ENCODE measurements at regions not wholly inside any gene's neighbourhood (a gene's known extent, or its start where the extent isn't known, plus 50 kb on each side); places are given as distances from the start of the nearest gene placed in this dataset.

DNA sequence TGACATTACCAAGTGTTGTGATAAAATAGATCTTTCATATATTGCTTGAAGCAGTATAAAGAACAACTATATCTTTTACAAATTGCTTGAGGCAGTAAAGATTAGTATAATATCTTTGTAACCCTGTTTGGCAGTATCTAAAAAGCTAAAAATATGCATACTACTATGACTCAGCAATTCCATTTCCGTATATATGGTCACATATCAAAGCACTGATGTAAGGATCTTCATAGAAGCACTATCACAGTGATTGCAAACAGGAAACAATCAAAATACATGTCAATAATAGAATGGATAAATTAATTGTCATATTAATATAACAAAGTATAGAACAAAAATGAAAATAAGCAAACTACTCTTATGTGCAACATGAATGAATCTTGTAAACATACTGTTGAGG lies 158.4 kb upstream of the IGF1 start:
- Histone ChIP-seq H3K9me2 (ENCODE audit: insufficient read depth, low read length) (no peaks in the 10 kb centered on the region), H3K4me1 (ENCODE audit: insufficient read depth, low read length, poor library complexity, severe bottlenecking) (no peaks in the 10 kb centered on the region), H3K36me3 (ENCODE audit: insufficient read depth, low read length) (no peaks in the 10 kb centered on the region), H4K20me1 (ENCODE audit: insufficient read depth, low read length) (no peaks in the 10 kb centered on the region), H3K79me2 (ENCODE audit: insufficient read depth, low read depth, low read length) (no peaks in the 10 kb centered on the region), H3K27ac (ENCODE audit: low read depth, low read length, poor library complexity, severe bottlenecking) (no peak overlapping the region), H3K4me2 (ENCODE audit: low read length) (no peak overlapping the region), H3K4me3 (ENCODE audit: low read depth, low read length, poor library complexity, severe bottlenecking) (no peak overlapping the region), H3K9me3 (ENCODE audit: low read length) (no peaks in the 10 kb centered on the region), H2AFZ (ENCODE audit: low read length) (no peak overlapping the region)
- DNase-seq (ENCODE audit: low spot score) = no peak
- POLR2A ChIA-PET = no interaction called here
- BruUV-seq (replicated peaks) = no TSS peak
- intact Hi-C loops (cut with micrococcal nuclease; ENCODE audit: unreplicated experiment) = no loop called here
- TF ChIP-seq, protein P1, sequence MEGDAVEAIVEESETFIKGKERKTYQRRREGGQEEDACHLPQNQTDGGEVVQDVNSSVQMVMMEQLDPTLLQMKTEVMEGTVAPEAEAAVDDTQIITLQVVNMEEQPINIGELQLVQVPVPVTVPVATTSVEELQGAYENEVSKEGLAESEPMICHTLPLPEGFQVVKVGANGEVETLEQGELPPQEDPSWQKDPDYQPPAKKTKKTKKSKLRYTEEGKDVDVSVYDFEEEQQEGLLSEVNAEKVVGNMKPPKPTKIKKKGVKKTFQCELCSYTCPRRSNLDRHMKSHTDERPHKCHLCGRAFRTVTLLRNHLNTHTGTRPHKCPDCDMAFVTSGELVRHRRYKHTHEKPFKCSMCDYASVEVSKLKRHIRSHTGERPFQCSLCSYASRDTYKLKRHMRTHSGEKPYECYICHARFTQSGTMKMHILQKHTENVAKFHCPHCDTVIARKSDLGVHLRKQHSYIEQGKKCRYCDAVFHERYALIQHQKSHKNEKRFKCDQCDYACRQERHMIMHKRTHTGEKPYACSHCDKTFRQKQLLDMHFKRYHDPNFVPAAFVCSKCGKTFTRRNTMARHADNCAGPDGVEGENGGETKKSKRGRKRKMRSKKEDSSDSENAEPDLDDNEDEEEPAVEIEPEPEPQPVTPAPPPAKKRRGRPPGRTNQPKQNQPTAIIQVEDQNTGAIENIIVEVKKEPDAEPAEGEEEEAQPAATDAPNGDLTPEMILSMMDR (conservative IDR thresholded peaks at IDR 0.05; ENCODE audit: low read length) = no peak
- TF ChIP-seq EZH2phosphoT487 (IDR thresholded peaks at IDR 0.05; ENCODE audit: borderline replicate concordance, low read depth, low read length) = no peak
- CTCF ChIA-PET (ENCODE audit: unreplicated experiment) = no interaction called here

DNA sequence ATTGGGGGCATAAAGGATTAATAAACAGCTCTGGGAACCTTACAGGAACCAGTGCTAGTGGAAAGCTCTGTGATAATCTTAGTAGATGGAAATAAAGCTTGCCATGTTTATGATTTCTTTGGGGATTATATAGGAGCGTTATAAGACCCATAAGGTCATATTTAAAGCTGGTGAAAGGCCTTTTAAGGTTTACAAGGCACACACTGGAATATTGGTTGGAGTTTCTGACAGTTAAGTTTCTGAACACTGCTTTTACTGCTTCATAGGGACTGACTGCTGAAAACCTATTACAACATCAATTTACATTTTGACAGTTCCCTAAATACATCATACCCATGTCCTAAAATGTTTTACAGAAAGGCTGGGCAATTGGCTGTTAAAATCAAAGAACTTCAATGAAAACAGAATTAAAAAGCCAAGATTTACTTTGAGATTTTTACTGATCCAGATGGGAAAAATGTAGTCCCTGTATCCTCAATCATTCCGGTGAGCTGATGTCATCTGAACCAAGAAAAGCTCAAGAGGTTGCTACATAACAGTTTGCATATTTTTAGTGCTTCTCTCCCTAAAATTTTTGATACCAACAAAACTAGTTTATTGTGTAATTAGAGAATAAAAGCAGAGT lies 153.7 kb upstream of the IGF1 start:
- no peak overlapping the region for H3K4me2 ChIP-seq (ENCODE audit: low read length)
- H3K4me1 ChIP-seq (ENCODE audit: insufficient read depth, low read length, poor library complexity, severe bottlenecking) = no peaks in the 10 kb centered on the region
- POLR2A ChIA-PET = no interaction called here
- no peak overlapping the region for H2AFZ ChIP-seq (ENCODE audit: low read length)
- H3K4me3 ChIP-seq (ENCODE audit: low read depth, low read length, poor library complexity, severe bottlenecking) = no peak overlapping the region
- H3K9me3 ChIP-seq (ENCODE audit: low read length) = no peaks in the 10 kb centered on the region
- TF ChIP-seq, protein P1 (conservative IDR thresholded peaks at IDR 0.05; ENCODE audit: low read length) = no peak
- no peak for TF ChIP-seq EZH2phosphoT487 (IDR thresholded peaks at IDR 0.05; ENCODE audit: borderline replicate concordance, low read depth, low read length)
- intact Hi-C loops (cut with micrococcal nuclease; ENCODE audit: unreplicated experiment) = no loop called here
- H3K9me2 ChIP-seq (ENCODE audit: insufficient read depth, low read length) = no peaks in the 10 kb centered on the region
- no peak for DNase-seq (ENCODE audit: low spot score)
- no peak overlapping the region for H3K27ac ChIP-seq (ENCODE audit: low read depth, low read length, poor library complexity, severe bottlenecking)
- no peaks in the 10 kb centered on the region for H3K36me3 ChIP-seq (ENCODE audit: insufficient read depth, low read length)
- CTCF ChIA-PET (ENCODE audit: unreplicated experiment) = interaction anchor here (0.6 kb wide), 1 partner anchor 14 kb away, joined by 3 read pairs; no protein-coding TSS in a partner anchor
- no peaks in the 10 kb centered on the region for H3K79me2 ChIP-seq (ENCODE audit: insufficient read depth, low read depth, low read length)
- H4K20me1 ChIP-seq (ENCODE audit: insufficient read depth, low read length) = no peaks in the 10 kb centered on the region
- BruUV-seq (replicated peaks) = no TSS peak

DNA sequence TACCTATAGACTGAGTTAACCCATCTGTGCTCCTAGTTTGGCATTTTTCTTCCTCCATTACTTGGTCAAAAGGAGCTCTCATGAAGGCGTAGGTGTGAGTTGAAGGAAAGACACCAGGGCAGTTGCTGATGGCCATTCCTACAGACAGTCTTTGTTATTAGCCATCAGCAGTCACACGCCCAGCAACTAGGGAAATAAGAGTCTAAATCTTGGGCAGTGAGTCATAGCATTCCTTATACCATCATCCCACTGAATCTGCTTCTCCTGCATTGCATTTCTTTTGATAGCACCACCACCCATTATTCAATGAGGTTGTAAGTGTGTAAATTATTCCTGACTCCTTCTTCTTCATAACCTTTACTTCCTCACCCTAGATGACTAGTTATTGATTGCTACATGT lies 150.9 kb upstream of the IGF1 start:
- no peaks in the 10 kb centered on the region for H3K9me2 ChIP-seq (ENCODE audit: insufficient read depth, low read length)
- no peak overlapping the region for H3K27ac ChIP-seq (ENCODE audit: low read depth, low read length, poor library complexity, severe bottlenecking)

More for the DNA sequence above, 150.9 kb upstream of the IGF1 start:
- ChIA-PET CTCF (ENCODE audit: unreplicated experiment) (no interaction called here), POLR2A (no interaction called here)
- H3K79me2 ChIP-seq (ENCODE audit: insufficient read depth, low read depth, low read length) = no peaks in the 10 kb centered on the region
- DNase-seq (ENCODE audit: low spot score) = no peak
- TF ChIP-seq, protein P1 (conservative IDR thresholded peaks at IDR 0.05; ENCODE audit: low read length) = no peak
- no peak for TF ChIP-seq EZH2phosphoT487 (IDR thresholded peaks at IDR 0.05; ENCODE audit: borderline replicate concordance, low read depth, low read length)
- BruUV-seq (replicated peaks) = no TSS peak
- H3K36me3 ChIP-seq (ENCODE audit: insufficient read depth, low read length) = no peaks in the 10 kb centered on the region
- H3K9me3 ChIP-seq (ENCODE audit: low read length) = no peaks in the 10 kb centered on the region; the same call in 1 of the 2 replicates
- H4K20me1 ChIP-seq (ENCODE audit: insufficient read depth, low read length) = no peaks in the 10 kb centered on the region
- H3K4me2 ChIP-seq (ENCODE audit: low read length) = no peak overlapping the region
- intact Hi-C loops (cut with micrococcal nuclease; ENCODE audit: unreplicated experiment) = no loop called here
- no peak overlapping the region for H2AFZ ChIP-seq (ENCODE audit: low read length)
- H3K4me3 ChIP-seq (ENCODE audit: low read depth, low read length, poor library complexity, severe bottlenecking) = no peak overlapping the region
- no peaks in the 10 kb centered on the region for H3K4me1 ChIP-seq (ENCODE audit: insufficient read depth, low read length, poor library complexity, severe bottlenecking)

All from OCI-LY7 (cell line).